HUDEP-2 (cell line): ENCODE measurements at regions not wholly inside any gene's neighbourhood (a gene's known extent, or its start where the extent isn't known, plus 50 kb on each side); places are given as distances from the start of the nearest gene placed in this dataset.
"Not testable (repeated sequence)": the region's sequence is repeated elsewhere in the genome, so short reads cannot be mapped to it uniquely, and the experiment has no call there.

ENCODE experiments used
- DNase-seq, 76 experiments: peaks; one replicate each; lab custom pipeline; 2025; ENCODE audit not compliant: unreplicated experiment in 76 of 76; lab: John Stamatoyannopoulos, UW

GRCh38 chr10:90011281-90011680 is 309.9 kb downstream of the KIF20B start:
- DNase-seq = not testable (repeated sequence)

- DNase-seq = no peak
Measured at GRCh38 chr10:90018819-90019218, 317.4 kb downstream of the KIF20B start.

- no peak for DNase-seq
Measured at GRCh38 chr10:90020506-90020905, 319.1 kb downstream of the KIF20B start.

GRCh38 chr10:90023950-90024349 is 322.6 kb downstream of the KIF20B start:
- DNase-seq = no peak

- no peak for DNase-seq
Measured at GRCh38 chr10:90028312-90028711, 326.9 kb downstream of the KIF20B start.

GRCh38 chr10:90031776-90032175 is 330.4 kb downstream of the KIF20B start:
- no peak for DNase-seq

GRCh38 chr10:90032519-90032918 is 331.1 kb downstream of the KIF20B start:
- no peak for DNase-seq

GRCh38 chr10:90034862-90035261 is 333.5 kb downstream of the KIF20B start:
- DNase-seq = not testable (repeated sequence)

GRCh38 chr10:90041585-90041984 is 340.2 kb downstream of the KIF20B start:
- DNase-seq = no peak

- DNase-seq = no peak
Measured at GRCh38 chr10:90042075-90042474, 340.7 kb downstream of the KIF20B start.

GRCh38 chr10:90047243-90047729 is 345.9 kb downstream of the KIF20B start:
- DNase-seq = no peak

- no peak for DNase-seq
Measured at GRCh38 chr10:90051053-90051452, 349.7 kb downstream of the KIF20B start.

GRCh38 chr10:90051474-90051873 is 350.1 kb downstream of the KIF20B start:
- DNase-seq = no peak

GRCh38 chr10:90062786-90063185 is 361.4 kb downstream of the KIF20B start:
- DNase-seq = no peak

GRCh38 chr10:90064295-90064694 is 362.9 kb downstream of the KIF20B start:
- no peak for DNase-seq

- DNase-seq = no peak
Measured at GRCh38 chr10:90066435-90066834, 365.0 kb downstream of the KIF20B start.

- no peak for DNase-seq
Measured at GRCh38 chr10:90075995-90076394, 374.6 kb downstream of the KIF20B start.

GRCh38 chr10:90079819-90080218 is 378.4 kb downstream of the KIF20B start:
- no peak for DNase-seq

GRCh38 chr10:90086606-90087190 is 385.3 kb downstream of the KIF20B start:
- not testable (repeated sequence) for DNase-seq

- no peak for DNase-seq
Measured at GRCh38 chr10:90087197-90088023, 386.0 kb downstream of the KIF20B start.

GRCh38 chr10:90088024-90088317 is 386.6 kb downstream of the KIF20B start:
- DNase-seq = no peak

- DNase-seq = no peak
Measured at GRCh38 chr10:90089719-90090118, 388.3 kb downstream of the KIF20B start.
